Esophagus (tissue), 2 donors: ENCODE measurements at regions not wholly inside any gene's neighbourhood (a gene's known extent, or its start where the extent isn't known, plus 50 kb on each side); places are given as distances from the start of the nearest gene placed in this dataset.

Source experiments
- H3K27ac ChIP-seq, 2 donors: one replicate each; pipeline ENCODE4 v1.5.1; 2013; ENCODE audit warnings: low read depth in 2 of 2, mild to moderate bottlenecking in 2 of 2, inconsistent platforms in 1 of 2, low read length in 1 of 2, moderate library complexity in 1 of 2
- H3K27me3 ChIP-seq, 2 donors: one replicate each; pipeline ENCODE4 v1.6.1; 2013; ENCODE audit warnings: low read length in 2 of 2, control low read depth in 1 of 2, mild to moderate bottlenecking in 1 of 2; ENCODE audit not compliant: insufficient read depth in 2 of 2, control insufficient read depth in 1 of 2
- H3K36me3 ChIP-seq, 2 donors: one replicate each; pipeline ENCODE4 v1.6.1; 2013; ENCODE audit warnings: low read length in 1 of 2; ENCODE audit not compliant: control insufficient read depth in 2 of 2, insufficient read depth in 2 of 2
- H3K4me1 ChIP-seq, 2 donors: one replicate each; pipeline ENCODE4 v1.6.1; 2013; ENCODE audit warnings: low read length in 1 of 2; ENCODE audit not compliant: control insufficient read depth in 2 of 2, insufficient read depth in 2 of 2
- H3K4me3 ChIP-seq, 2 donors: one replicate each; pipeline ENCODE4 v1.5.1; 2013; ENCODE audit warnings: low read length in 2 of 2, mild to moderate bottlenecking in 2 of 2, low read depth in 1 of 2, moderate library complexity in 1 of 2
- H3K9me3 ChIP-seq, 2 donors: one replicate each; pipeline ENCODE4 v1.6.1; 2013; ENCODE audit warnings: mild to moderate bottlenecking in 2 of 2, low read depth in 1 of 2, low read length in 1 of 2, moderate library complexity in 1 of 2; ENCODE audit not compliant: control insufficient read depth in 2 of 2, insufficient read depth in 1 of 2
- WGBS, 2 donors: extraction: QIAGEN DNeasy Blood & Tissue Kit; methylation state at CpG; one replicate each; pipeline ENCODE4 v1.1.7; 2013; 5-methylcytosine and 5-hydroxymethylcytosine counted together
- donor health status: healthy with polysubstance abuse.
- donor health status: Bipolar disorder and iron deficiency.

DNA sequence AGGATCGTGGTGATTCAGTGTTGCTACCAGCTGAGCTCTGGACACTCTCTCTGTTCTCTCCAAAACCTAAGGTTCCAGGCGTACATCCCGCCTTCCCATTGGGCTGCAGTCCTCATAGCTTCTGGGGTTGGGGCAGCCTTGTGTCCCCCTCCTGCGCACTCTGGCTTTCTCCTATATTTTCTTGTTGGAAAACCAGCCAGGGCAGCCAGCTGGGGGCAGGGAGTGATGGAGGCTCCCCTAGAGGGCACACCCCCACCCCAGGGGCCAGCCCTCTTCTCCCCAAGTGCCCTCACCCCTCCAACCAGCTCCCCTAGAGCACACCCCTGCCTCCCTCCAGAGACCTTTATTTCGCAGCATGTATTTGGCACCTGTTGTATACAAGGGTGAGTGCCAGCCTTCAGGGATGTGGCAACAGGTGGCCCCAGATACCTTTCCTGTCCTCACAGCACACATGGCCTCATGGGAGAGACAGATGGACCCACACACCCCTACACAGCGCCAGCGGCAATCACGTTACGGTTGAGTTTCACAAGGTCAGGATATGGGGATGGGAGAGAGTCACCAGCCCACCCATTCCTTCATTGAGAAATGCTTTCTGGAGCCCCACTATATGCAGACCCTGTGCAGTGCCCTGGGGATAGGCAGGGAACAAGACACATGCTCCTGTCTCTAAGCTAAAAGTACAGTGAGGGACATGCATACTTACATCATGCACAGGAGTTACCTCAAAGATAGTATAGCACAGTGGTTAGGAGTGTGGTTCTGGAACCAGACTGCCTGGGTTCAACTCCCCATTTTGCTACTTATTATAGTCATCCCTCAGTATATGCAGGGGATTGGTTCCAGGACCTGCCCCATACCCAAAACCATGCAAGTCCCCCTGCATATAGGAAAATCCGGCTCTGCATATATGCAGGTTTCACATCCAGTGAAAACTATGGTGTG is 141.1 kb downstream of the PHETA1 start:
- WGBS, 2 donors = 86 to 87% methylated on average over 10 of the region's 10 CpGs
- Histone ChIP-seq H3K4me3 (no peak overlapping the region), H3K27me3 (no peaks in the 10 kb centered on the region), H3K36me3 (no peaks in the 10 kb centered on the region), H3K9me3 (peaks cover 0 to 6% of the 10 kb centered on the region in 2 donors), H3K27ac (no peak overlapping the region), H3K4me1 (no peaks in the 10 kb centered on the region)

DNA sequence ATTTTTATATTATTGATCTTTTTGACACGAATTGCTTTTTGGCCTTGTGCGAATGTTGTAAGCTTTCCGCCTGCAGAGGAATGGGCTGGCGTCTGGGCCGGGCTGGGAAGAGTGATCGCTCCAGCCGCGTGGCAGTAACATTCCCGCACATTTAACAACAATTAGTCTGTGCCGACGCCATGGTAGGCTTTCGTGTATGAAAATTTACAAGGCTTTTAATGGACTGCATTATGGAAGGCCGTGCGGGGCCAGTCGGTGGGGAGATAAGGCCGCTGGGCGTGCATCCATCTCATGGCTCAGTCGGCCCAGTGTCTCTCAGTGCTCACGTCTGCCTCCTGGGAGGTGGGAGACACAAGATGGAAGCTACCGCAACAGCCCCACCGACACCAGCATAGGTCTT is 142.2 kb downstream of the PHETA1 start:
- Histone ChIP-seq H3K4me1 (no peaks in the 10 kb centered on the region), H3K4me3 (no peak overlapping the region), H3K9me3 (peaks cover 0 to 6% of the 10 kb centered on the region in 2 donors), H3K36me3 (no peaks in the 10 kb centered on the region), H3K27ac (no peak overlapping the region), H3K27me3 (no peaks in the 10 kb centered on the region)
- 81 to 86% methylated on average over 21 of the region's 21 CpGs for WGBS, 2 donors

DNA sequence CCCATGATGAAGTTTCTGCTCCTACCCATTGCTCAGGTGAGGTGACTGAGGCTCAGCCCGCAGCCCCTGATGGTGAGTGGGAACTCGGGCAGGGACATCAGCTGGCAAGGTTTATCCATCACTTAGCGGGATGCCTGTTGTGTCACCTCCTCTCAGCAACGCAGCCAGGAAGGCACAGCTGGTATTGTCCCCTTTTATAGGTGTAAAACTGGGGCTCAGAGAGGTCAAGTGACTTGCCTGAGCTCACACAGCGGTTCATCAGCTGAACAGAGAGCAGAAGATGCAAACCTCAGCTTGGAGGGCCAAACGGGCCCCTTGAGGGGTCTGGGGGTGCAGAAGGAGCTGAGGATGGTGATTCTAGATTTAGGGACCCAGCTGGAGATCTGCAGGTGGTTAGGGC is 143.6 kb downstream of the PHETA1 start:
- Histone ChIP-seq H3K4me3 (no peak overlapping the region), H3K9me3 (peaks cover 0 to 6% of the 10 kb centered on the region in 2 donors), H3K36me3 (no peaks in the 10 kb centered on the region), H3K27ac (no peak overlapping the region), H3K4me1 (no peaks in the 10 kb centered on the region), H3K27me3 (no peaks in the 10 kb centered on the region)
- WGBS, 2 donors = 75 to 80% methylated on average over 6 of the region's 6 CpGs

DNA sequence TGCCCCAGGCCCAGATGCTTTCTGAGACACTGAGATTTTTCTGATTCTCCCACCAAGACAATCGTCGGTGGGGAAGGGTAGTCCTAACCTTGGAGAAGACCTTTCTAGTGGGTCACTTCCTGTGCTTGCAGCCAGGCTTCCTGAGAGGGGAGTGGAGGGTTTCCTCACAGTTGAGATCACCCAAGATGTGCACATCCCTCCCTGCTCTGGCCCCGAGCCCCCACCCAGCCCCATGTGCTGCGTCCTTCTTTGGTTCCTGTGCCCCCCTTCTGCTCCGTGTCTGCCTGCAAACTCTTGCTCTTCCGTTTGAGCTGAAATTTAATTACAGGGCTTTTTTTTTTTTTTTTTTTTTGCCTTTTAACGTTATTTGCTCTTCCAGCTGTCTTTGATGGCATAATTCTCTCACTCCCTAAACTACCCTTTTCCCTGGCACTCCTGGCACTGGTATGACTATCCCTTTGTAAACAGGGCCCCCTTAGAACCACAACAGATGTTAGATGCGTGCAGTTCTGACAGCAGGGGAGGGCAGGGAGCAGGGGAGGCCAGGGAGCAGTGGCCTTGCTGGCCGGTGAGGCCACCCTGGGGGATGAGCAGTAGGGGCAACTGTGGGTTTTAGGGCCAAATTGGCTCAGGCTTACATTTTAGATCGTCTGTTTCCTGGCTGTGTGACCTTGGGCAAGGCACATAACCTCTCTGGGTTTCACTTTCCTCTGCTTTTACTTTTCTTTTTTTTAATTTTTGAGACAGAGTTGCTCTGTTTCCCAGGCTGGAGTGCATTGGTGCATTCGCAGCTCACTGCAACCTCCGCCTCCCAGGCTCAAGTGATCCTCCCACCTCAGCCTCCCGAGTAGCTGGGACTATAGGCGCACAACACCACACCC is 144.5 kb downstream of the PHETA1 start:
- Histone ChIP-seq H3K4me3 (no peak overlapping the region), H3K27me3 (no peaks in the 10 kb centered on the region), H3K4me1 (no peaks in the 10 kb centered on the region), H3K27ac (no peak overlapping the region), H3K36me3 (no peaks in the 10 kb centered on the region), H3K9me3 (peaks cover 0 to 6% of the 10 kb centered on the region in 2 donors)
- WGBS, 2 donors = 40 to 42% methylated on average over 14 of the region's 14 CpGs

DNA sequence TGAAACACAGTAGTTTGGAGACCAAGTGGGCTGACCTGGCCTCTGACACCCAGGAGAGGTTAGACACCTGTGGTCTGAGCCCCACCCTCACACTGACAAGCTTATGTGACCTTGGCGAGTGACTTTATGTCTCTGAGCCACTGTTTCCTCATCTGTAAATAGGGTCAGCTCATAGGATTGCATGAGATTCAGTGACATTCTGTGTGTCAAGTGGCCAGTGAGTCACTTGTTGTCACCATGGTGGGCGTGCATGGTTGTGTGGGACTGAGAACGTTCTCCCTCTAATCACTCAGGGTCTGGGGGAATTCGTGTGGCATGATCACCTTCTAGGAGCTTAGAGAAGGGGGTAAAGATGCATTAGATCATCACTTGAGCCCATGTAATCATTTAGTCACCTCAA is 146.4 kb downstream of the PHETA1 start:
- H3K27me3 ChIP-seq = no peaks in the 10 kb centered on the region
- H3K27ac ChIP-seq = no peak overlapping the region
- peaks cover 0 to 3% of the 10 kb centered on the region in 2 donors for H3K4me1 ChIP-seq
- peaks cover 0 to 6% of the 10 kb centered on the region in 2 donors for H3K9me3 ChIP-seq
- 71 to 77% methylated on average over 4 of the region's 4 CpGs for WGBS, 2 donors
- no peaks in the 10 kb centered on the region for H3K36me3 ChIP-seq
- H3K4me3 ChIP-seq = no peak overlapping the region

DNA sequence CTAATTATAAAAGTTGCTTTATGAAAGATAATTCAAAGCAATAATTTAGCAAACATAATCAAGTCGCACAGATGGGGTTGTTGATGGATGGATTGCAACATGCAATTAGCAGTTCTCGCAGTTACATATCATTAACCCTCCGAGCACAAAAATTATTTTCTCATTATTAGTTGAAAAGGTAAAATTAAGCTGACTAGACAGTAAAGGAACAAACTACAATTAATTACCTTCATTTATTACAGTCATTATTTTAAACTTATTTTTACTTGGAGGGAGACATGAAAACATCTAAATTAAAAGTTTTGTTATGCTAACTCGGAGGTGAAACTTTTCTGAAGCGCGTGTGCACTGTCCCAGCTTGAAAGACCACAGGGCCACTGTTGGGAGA is 146.9 kb downstream of the PHETA1 start:
- peaks cover 0 to 3% of the 10 kb centered on the region in 2 donors for H3K4me1 ChIP-seq
- peaks cover 0 to 6% of the 10 kb centered on the region in 2 donors for H3K9me3 ChIP-seq
- 76 to 78% methylated on average over 6 of the region's 6 CpGs for WGBS, 2 donors
- H3K27ac ChIP-seq = no peak overlapping the region
- H3K4me3 ChIP-seq = no peak overlapping the region
- no peaks in the 10 kb centered on the region for H3K36me3 ChIP-seq
- H3K27me3 ChIP-seq = no peaks in the 10 kb centered on the region

DNA sequence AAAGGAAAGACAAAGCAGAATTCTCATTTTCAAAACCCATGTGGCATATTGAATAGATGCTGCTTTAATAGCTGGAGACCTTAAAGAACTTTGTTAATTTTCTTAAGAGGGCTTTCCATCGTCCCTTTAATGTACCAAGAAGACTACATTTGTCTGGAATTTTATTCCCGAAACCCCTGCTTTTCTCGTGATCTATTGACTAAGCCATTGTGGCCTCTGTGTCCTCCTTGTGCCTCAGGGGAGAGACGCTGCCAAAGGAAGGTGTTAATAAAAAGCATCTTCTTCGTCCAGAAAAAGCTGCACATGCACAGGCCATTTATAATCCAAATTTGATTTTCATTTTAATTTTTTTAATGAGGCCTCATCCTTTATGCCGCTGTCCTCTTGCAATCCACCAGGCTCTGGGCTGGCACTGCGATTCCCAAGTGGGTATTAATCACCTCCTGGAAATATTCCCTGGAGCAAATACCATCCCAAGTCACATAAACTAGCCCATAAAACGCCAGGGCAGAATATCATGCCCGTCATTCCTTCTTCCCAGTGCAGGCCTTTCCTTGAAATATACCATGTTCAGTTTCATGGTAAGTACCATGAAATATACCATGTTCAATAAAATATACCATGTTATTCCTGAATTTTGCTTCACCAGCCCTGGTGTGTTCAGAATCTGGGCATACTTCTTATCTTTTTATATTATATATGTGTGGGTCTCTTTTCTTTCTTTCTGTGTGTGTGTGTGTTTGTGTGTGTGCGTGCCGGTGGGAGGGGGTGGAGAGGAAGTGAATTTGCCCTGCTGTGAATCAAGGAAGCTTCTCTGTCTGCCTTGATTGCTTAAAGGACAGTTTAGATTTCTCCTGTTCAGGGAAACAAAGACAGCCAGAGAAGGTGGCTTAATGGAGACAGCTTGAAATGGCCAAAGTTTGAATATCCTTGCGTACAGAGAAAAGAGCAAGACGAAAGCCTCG is 147.6 kb downstream of the PHETA1 start:
- no peaks in the 10 kb centered on the region for H3K36me3 ChIP-seq
- H3K4me1 ChIP-seq = peaks cover 0 to 3% of the 10 kb centered on the region in 2 donors
- 66 to 76% methylated on average over 14 of the region's 14 CpGs for WGBS, 2 donors
- no peak overlapping the region for H3K27ac ChIP-seq
- peaks cover 0 to 6% of the 10 kb centered on the region in 2 donors for H3K9me3 ChIP-seq
- no peaks in the 10 kb centered on the region for H3K27me3 ChIP-seq
- H3K4me3 ChIP-seq = no peak overlapping the region

DNA sequence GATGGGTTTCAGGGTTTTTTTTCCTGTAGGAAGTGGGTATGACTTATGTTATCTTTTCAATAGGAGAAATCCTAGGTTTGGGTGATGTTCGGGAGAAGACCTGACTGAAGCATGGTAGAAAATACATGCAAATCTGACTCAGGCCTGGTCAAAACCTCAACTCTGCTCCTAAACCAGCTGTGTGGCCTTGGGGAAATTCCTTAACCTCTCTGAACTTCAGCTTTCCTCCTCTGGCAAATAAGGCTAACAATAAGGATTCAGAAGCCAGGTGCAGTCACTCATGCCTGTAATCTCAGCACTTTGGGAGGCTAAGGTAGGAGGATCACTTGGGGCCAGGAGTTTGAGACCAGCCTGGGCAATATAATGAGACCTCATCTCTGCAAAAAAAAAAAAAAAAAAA is 148.5 kb downstream of the PHETA1 start:
- WGBS, 2 donors = 87 to 100% methylated on average over 1 of the region's 1 CpG
- H3K27me3 ChIP-seq = no peaks in the 10 kb centered on the region
- H3K4me1 ChIP-seq = peaks cover 0 to 3% of the 10 kb centered on the region in 2 donors
- H3K9me3 ChIP-seq = peaks cover 0 to 5% of the 10 kb centered on the region in 2 donors
- no peak overlapping the region for H3K4me3 ChIP-seq
- H3K27ac ChIP-seq = no peak overlapping the region
- H3K36me3 ChIP-seq = no peaks in the 10 kb centered on the region

DNA sequence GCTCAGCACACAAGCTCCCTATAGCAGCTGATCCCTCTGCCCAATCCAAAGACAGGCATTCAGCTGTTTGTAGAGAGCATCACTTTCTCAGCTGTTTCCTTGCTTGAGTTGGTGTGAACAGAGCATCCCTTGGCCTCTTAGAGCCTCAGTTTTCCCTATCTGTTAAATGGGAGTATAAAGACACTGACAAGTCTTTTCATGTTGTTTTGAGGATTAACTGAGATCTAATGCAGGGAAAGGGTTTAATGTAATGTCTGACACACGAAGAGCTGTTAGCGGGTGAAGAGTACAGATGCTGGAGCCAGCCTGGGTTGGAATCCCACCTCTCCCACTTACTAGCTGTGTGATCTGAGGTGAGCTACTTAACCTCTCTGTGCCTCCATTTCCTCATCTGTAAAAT is 149.5 kb downstream of the PHETA1 start:
- Histone ChIP-seq H3K27ac (no peak overlapping the region), H3K9me3 (peaks cover 0 to 3% of the 10 kb centered on the region in 2 donors), H3K27me3 (no peaks in the 10 kb centered on the region), H3K4me1 (peaks cover 0 to 3% of the 10 kb centered on the region in 2 donors), H3K4me3 (no peak overlapping the region), H3K36me3 (no peaks in the 10 kb centered on the region)
- WGBS, 2 donors = 62 to 89% methylated on average over 2 of the region's 2 CpGs
